Ishikawa (cell line): ENCODE measurements at regions not wholly inside any gene's neighbourhood (a gene's known extent, or its start where the extent isn't known, plus 50 kb on each side); places are given as distances from the start of the nearest gene placed in this dataset.

Experiments
- CEBPB ChIP-seq: IDR thresholded peaks from 2 replicates; pipeline ENCODE4 v1.6.1; 2012
- CREB1 ChIP-seq: IDR thresholded peaks from 2 replicates; pipeline ENCODE4 v1.6.1; 2012; ENCODE audit warnings: low read depth
- EGR1 ChIP-seq: IDR thresholded peaks from 2 replicates; pipeline ENCODE4 v1.6.1; 2012
- EP300 ChIP-seq: IDR thresholded peaks from 2 replicates; pipeline ENCODE4 v1.6.1; 2012; ENCODE audit warnings: borderline replicate concordance
- FOXM1 ChIP-seq: IDR thresholded peaks from 2 replicates; pipeline ENCODE4 v1.6.1; 2012; ENCODE audit warnings: low read depth, borderline replicate concordance
- MAX ChIP-seq: IDR thresholded peaks from 2 replicates; pipeline ENCODE4 v1.6.1; 2012
- NFIC ChIP-seq: IDR thresholded peaks from 2 replicates; pipeline ENCODE4 v1.6.1; 2012
- RAD21 ChIP-seq: IDR thresholded peaks from 2 replicates; pipeline ENCODE4 v1.6.1; 2012; ENCODE audit warnings: low read depth
- REST ChIP-seq: IDR thresholded peaks from 2 replicates; pipeline ENCODE4 v1.6.1; 2012; ENCODE audit warnings: low read depth, mild to moderate bottlenecking
- TAF1 ChIP-seq: IDR thresholded peaks from 2 replicates; pipeline ENCODE4 v1.6.1; 2012; ENCODE audit warnings: low read depth, mild to moderate bottlenecking
- TCF12 ChIP-seq: IDR thresholded peaks from 2 replicates; pipeline ENCODE4 v1.6.1; 2012; ENCODE audit warnings: low read depth
- TEAD4 ChIP-seq: IDR thresholded peaks from 2 replicates; pipeline ENCODE4 v1.6.1; 2012
- USF1 ChIP-seq: IDR thresholded peaks from 2 replicates; pipeline ENCODE4 v1.6.1; 2012
- YY1 ChIP-seq: IDR thresholded peaks from 2 replicates; pipeline ENCODE4 v1.6.1; 2012; ENCODE audit warnings: low read depth
- ZBTB7A ChIP-seq: IDR thresholded peaks from 2 replicates; pipeline ENCODE4 v1.6.1; 2012; ENCODE audit warnings: low read depth

GRCh38 chr9:135260221-135261180 lies 173.0 kb downstream of the OLFM1 start:
- no peak for TF ChIP-seq FOXM1
- TF ChIP-seq TAF1, result no peak
- no peak for TF ChIP-seq TEAD4
- no peak for TF ChIP-seq USF1
- no peak for TF ChIP-seq ZBTB7A
- TF ChIP-seq REST, result no peak
- no peak for TF ChIP-seq RAD21
- TF ChIP-seq YY1, result no peak
- no peak for TF ChIP-seq TCF12
- TF ChIP-seq EP300, result no peak
- no peak for TF ChIP-seq NFIC
- no peak for TF ChIP-seq CEBPB

GRCh38 chr9:135262248-135262647 lies 174.8 kb downstream of the OLFM1 start:
- TF ChIP-seq EGR1 (no peak), NFIC (no peak), MAX (no peak), YY1 (no peak), CREB1 (no peak), TEAD4 (no peak), TAF1 (no peak), USF1 (no peak), FOXM1 (no peak), TCF12 (no peak), RAD21 (no peak), ZBTB7A (no peak), CEBPB (no peak), EP300 (no peak), REST (no peak)

- TF ChIP-seq USF1, result no peak
- TF ChIP-seq RAD21, result no peak
- TF ChIP-seq CEBPB, result no peak
Measured at GRCh38 chr9:135263511-135263910, 176.0 kb downstream of the OLFM1 start.

GRCh38 chr9:135265931-135266330 lies 178.5 kb downstream of the OLFM1 start:
- TF ChIP-seq MAX, result no peak
- no peak for TF ChIP-seq ZBTB7A
- no peak for TF ChIP-seq YY1
- TF ChIP-seq TAF1, result no peak
- TF ChIP-seq CREB1, result no peak
- no peak for TF ChIP-seq REST
